NCI-H1092 treated with DMSO at 0.1 percent for 48 hours (cell line): ENCODE measurements at regions not wholly inside any gene's neighbourhood (a gene's known extent, or its start where the extent isn't known, plus 50 kb on each side); places are given as distances from the start of the nearest gene placed in this dataset.

Experiments used
- DNase-seq: peaks from one replicate; lab custom pipeline; 2025; lab: John Stamatoyannopoulos, UW

DNA sequence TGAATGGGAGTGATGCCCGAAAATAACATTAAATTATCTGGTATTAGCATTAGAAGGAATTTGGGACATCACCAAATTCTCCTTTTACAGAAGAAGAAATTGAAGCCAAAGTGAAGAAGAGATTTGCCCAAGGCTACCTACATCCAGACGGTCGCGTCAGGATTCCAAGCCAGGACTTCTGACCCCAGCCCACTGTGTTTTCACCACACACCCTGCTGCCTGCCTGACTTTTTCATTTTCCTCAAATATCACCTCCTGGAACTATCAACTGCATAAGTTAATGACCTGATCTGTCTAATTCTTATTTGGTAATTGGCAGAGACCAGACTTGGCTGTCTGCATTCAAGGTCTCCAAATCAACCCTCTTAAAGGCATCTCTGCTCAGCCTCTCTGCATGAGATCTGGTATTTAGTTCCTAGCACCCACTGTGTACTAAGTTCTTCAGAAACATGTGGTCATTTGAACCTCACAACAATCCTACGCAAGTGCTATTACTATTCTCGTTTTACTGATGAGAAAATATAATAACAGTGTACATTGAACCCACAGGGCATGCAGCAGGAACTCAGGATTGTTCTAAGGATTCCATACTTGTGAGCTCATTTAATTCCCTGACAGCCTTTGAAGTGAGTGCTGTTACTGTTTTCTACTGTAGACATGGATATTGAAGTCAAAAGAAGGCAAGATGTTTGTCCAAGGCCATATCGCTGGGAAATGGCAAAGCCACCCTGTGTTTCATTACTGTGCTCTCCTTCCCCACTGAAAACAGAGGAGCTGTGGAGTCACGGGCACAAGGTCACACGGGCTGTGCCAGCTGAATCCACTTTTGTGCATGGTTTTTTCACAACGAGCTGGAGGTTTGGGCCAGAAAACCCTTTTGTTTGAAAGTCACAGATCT lies 195.2 kb upstream of the C1QTNF7 start:
- peak; percentile 77 for DNase-seq

DNA sequence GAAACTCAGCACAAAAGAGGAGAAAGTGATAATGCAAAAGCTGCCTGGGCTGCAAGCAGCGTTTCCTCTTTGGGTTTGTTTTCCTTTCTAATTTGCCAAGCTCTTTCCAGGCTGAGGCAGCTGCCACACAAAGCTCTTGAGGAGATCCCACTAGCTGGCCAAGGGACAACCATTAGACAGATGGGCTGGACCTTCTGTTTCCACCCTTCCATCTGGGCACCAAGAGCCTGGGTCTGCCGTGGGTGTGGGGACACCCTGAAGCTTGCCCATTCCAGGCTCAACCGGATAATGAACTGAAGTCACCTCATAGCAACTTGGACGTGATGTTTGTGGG lies 194.6 kb upstream of the C1QTNF7 start:
- DNase-seq = peak; percentile 84

DNA sequence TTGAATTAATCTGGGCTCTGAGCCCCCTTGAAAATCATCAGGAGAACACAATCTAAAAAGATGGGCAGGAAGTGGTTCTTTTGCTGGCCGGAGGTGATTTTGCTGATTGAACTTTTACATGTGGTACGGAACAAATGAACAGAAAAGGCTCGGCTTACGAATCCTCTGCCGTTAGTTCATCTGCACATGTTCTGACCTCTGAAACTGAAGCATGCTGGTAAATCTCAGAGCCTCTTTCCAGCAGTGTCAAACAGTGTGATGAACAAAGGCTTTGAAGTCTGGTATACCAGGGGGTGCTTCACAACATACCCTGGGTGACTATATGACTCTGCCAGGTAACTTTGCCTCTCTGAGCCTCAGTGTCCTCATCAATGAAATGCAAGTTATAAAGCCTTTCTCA lies 194.2 kb upstream of the C1QTNF7 start:
- DNase-seq = no peak

DNA sequence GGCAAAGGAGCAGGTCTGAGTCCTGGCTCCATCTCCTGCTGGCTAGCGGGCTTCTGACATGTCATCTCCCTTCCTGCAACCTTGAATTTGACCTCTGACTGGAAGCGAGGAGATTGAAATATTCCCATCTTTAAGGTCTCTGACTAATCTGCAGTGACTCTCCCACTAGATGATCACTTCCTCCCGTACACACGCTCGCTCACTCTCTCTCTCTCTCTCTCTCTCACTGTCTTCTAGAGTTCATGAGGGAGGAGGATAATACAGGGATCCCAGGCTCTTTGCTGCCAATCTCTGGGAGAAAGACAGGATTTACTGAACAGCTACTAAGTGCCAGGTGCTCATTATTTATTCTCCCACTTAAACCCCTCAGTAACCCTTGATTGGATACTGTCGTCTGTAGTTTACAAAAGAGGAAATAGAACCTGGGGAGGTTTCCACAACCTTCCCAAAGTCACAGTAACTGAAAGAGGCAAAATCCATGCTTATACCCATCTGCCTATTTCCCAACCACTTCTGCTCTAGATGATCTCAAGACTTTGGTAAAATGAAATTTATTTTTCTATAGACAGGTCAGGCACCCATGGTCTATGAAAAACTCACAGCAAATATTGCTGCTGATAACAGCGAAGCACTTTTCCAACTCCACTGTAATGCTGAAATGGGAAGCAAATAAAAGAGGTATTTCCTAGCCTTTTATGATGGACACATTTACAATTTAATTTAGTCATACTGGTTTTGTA lies 193.5 kb upstream of the C1QTNF7 start:
- no peak for DNase-seq

DNA sequence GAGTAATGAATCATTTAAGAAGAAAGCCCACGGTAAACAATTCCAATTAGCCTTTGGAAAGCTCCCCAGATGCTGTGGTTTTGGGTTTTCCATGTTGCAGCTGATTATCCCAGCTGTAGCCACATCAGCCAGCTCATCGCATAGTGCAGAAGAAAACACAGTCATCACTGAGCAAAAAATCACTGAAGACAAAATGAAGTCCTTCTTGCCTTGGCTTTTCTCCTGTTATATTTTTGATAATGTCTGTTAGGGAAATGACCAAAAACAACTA lies 193.0 kb upstream of the C1QTNF7 start:
- no peak for DNase-seq

DNA sequence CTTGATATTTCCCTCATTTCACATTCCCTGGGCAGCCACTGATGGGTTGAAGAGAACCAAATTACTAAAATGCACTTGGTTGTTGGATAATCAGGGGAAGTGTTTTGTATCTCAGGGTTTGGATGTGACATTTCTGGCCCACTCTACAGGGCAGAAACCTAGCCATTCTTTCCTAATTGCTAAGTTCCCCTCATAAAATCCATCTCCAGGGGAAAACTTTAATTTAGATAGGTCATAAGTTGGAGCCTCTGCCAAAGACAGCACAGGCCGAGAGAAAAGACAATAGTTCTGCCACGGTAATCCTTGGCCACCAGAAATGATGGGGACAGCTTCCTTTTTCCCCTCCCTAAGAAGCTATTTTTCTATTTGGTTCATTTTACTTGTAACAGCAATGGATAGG lies 192.7 kb upstream of the C1QTNF7 start:
- no peak for DNase-seq

DNA sequence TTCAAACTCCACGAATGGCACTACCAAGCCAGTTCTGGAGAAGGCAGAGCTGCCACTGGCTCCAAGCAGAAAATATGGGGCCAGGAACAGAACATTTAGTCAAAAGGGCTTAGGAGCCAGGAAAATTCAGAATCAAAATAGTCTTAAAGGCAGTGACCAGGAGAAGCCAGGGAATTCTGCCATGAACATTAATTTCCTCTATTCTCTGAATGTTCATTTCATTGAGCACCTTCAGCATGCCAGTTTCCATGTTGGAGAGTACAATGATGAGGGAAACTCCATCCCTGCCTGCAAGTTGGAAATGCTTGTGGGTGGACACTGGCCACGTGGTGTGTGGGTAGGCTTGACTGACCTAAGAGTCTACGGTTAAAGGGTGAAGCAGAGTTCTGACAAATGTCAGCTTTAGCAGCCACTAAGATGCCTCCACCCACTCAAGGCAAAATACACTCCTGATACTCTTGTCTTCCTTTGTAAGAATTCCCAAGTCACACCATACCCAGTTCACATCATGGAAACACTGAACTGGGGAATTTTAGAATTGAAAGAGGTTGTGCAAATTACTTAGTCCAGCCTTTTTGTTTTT lies 190.1 kb upstream of the C1QTNF7 start:
- DNase-seq = no peak

DNA sequence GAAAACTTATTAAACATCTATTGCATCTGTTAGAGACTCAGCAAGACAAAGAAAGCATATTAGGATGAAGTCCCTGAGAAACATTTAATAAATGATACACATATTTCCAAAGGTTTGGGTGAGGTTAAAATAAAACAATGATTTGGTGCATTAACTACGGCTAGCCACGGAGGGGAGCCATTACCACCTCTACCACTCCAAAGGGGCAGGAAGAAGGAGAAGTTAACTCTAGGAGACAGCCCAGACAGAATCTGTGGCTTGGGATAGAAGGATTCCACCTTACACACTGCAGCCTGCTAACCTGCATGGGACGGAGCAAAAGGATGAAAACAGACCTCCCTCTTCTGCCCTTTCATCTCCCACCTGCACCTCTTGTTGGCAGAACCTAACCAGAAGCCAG lies 189.1 kb upstream of the C1QTNF7 start:
- DNase-seq = peak; percentile 13

DNA sequence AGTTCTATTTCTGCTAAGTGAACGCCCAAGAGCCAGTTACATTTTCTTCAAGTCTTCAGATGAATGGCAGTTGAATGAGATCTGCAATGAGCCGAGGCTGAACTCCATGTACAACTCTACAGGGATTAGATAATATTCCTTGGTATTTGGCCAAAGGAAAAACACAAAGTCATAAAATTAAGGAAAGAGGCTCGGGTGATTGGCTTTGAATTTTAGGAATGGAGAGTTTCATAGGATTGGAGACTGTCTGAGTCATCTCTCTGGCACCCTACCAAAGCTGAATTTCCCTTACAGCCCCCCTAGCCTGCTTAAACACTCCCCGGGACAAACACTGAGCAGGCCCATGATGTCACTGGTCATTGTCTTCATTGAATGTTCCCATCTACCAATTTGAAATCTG lies 188.0 kb upstream of the C1QTNF7 start:
- no peak for DNase-seq

DNA sequence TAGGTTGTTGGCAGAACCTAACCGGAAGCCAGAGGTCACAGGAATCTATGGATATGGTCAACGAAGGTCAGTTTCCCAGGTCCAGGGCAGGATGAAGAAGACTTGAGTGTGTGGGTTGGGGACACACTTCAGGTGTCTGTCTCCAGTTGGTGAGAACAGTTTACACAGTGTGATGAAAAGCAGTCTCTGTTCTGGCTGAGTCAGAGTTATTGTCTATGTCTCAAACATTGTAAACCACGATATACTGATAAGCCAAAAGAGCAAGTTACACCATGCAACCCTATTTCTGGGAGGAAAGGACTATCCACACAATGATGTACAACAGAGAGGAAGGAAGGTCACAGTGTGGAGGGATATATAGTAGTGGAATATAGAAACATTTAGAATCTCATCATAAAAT lies 187.1 kb upstream of the C1QTNF7 start:
- DNase-seq = no peak

DNA sequence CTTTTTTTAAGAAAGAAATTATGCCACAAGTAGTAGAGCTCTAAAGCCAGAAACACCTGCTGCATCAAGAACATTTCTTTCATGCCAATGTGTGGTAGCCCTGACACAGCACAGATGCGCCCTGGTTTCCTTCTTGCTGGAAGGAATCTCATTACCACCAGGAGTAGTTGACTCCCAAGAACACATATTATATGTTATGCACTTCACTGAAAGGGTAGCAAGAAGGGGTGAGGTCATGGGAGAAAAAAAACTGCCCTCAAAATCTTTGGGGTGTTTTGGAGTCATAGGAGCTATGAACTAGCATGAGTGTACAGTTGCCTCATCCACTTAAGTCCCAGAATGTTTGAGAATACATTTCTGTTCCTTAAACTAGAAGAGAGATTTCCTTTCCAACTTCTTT lies 185.8 kb upstream of the C1QTNF7 start:
- DNase-seq = no peak

DNA sequence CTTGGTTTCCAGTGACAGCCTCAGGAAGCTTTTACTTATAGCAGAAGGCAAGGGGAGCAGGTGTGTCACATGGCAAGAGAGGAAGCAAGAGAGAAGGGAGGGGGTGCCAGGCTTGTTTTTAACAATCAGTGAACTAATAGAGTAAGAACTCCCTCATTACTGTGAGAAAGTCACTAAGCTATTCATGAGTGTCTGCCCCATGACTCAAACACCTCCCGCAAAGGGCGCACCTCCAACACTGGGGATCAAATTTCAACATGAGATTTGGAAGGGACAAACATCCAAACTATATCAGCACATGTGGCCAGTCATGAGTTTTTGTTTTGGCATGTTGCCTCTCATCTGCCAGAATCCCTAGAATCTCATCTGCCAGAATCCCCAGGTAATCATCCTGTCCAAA lies 183.5 kb upstream of the C1QTNF7 start:
- DNase-seq = no peak

DNA sequence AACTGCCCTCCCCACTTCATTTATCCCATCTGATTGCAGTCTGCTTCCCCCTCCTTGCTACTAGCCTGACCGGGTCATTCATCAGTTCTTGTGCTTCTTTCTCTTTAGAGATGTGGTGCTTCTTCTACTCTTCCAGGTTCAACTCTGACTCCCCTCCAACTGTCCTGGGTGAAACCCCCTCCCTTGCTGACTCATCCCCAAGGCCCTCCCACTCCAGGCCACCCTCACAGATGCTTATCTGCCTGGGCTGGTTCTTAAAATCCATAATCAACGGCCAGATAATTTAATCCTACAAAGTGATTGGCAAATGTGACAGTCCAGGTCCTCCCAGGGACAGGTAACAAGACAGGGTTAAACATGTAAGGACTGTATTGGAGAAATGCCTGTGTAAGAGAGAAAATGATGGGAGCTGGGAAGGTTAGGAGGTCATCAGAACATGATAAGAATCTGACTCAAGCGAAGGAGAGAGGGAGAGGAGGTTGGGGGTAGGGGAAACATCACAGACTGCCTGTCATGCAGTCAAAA lies 182.8 kb upstream of the C1QTNF7 start:
- DNase-seq = no peak

DNA sequence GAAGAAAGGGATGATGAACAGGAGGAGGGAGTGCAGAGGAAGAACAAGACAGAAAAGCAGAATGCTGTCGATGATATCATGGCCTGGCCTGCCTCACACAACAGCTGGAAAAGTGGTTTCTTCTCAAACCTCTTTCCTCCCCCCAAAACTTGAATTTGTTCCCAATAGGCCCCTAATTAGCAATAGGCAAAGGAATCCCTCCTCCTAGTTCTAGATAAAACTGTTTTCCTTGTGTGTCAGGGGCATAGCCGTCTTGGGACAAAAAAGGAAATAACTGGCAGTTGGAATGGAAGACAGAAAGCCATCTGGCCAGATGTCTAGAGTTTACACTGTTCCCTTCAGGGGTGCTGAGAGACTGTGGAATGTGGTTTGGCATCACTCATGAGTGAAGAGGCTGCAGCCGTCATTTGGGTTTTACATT lies 177.8 kb upstream of the C1QTNF7 start:
- DNase-seq = no peak

DNA sequence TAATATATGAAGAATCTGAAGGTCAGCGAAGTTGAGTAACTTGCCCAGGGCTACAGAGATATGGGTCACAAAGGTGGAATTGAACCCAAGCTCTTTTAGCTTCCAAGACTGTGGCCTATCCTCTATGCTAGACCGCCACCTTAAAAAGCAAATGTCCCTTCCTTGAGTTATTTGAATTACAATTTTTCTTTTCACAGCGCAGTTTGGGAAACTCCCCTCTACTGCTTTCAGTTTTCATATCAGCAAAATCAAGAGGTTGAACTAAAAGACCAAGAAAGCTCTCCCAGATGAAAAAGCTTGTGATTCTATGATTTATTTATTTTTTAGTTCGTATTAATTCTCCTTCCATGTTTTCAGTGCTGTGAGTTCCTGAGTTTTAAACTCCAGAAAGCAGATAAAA lies 174.5 kb upstream of the C1QTNF7 start:
- DNase-seq = no peak

DNA sequence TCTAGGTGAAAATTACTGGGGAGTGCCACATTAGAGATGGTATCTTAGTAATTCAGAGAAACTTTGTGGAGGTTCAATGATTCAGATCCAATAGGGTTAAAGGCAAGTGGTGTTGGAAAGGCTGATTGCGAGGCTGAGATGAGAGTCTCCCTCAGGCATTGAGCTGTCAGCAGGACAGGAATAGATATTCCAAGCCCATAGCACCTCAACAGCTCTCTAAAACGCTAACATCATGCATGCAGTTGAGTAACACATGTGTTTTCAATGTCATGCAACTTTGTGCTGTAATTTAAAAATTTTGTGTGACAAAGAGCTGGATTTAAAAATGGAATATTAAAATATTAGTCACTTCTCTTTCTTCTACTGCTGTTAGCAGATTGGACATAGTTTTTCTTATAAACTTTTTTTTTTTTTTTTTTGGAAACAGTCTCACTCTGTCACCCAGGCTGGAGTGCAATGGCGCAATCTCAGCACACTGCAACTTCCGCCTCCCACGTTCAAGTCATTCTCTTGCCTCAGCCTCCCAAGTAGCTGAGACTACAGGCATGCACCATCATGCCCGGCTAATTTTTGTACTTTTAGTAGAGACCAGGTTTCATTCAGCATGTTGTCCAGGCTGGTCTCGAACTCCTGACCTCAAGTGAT lies 173.5 kb upstream of the C1QTNF7 start:
- no peak for DNase-seq

DNA sequence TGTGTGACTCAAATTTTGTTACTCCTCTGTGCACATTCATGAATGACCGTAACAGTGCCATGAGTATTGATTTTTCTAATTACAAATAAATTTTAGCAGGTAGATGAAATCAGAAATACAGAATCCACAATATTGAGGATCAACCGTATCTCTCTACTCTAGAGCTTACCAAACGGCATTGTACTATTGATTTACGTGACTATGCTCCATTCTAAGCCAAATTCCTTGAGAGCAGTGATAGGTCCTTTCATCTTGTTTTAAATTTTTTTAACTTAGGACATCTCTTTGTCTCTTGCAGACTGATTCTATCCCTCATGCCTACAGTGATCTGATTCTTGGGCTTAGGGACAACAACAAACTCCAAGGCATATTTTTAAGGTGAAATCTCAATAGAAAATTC lies 172.3 kb upstream of the C1QTNF7 start:
- no peak for DNase-seq

DNA sequence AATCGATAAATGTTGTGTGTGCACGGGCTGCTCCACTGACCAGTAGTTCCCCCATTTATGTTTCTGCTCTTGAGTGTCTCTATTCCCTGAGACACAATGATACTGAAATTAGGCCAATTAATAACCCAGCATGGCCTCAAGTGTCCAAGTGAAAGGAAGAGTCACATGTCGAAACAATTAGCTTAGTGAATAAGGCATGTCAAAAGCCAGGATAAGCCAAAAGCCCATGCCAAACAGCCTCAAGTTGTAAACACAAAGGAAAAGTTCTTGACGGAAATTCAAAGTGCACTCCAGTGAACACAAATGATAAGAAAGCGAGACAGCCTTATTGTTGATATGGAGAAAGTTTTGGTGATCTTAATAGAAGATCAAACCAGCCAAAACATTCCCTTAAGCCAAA lies 167.1 kb upstream of the C1QTNF7 start:
- no peak for DNase-seq

DNA sequence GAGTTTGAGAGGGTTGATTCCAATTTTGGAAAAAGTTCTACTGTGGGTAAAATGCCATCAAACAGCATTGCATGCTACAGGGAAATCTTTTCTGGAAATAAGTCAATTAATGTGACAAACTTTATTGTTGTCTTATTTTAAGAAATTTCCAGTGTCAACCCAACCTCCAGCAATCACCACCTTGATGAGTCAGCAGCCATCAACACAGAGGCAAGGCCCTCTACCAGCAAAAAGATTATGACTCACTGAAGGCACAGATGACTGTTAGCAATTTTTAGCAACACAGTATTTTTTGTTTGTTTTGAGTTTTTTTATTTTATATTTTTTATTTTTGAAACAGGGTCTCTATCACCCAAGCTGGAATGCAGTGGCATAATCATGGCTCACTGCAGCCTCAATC lies 165.4 kb upstream of the C1QTNF7 start:
- no peak for DNase-seq

DNA sequence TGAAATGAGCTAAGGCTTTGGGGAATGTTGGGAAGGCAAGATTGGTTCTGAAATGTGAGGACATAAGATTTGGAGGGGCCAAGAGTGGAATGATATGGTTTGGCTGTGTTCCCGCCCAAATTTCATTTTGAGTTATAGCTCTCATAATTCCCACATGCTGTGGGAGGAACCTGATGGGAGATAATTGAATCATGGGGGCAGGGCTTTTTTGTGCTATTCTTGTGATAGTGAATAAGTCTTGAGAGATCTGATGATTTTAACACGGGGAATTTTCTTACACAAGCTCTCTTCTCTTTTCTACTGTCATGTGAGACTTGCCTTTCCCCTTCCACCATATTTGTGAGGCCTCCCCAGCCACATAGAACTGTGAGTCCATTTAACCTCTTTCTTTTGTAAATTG lies 157.6 kb upstream of the C1QTNF7 start:
- no peak for DNase-seq

DNA sequence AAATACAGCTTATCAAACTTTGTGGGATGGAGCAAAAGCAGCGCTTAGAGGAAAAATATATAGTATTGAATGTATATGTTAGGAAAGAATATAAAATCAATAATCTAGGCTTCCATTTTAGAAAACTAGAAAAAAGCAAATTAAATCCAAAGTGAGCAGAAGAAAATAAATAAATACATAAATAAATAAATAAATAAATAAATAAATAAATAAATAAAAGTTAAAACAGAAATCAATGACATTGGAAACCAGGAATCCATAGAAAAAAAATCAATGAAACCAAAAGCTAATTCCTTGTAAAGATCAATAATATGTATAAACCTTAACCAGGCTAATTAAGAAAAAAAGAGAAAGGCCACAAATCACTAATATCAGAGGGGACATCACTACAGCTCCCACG lies 141.8 kb upstream of the C1QTNF7 start:
- no peak for DNase-seq

DNA sequence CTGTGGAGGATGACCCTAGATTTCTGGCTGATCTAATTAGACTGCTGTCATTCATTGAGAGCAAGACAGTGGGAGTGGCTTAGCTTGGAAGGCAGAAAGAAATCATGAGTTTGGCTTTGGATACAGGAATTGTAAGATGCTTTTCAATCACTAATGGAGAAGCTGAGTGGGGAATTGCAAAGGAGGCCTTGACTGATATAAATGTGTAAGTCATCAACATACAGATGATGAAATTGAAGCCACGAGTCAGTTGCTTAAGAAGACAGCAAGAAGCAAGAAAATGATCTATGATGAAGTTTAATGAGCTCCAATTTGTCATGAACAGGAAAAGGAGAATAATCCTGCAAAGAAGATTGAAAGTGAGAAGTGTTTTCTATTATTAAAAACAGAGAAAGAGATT lies 136.7 kb upstream of the C1QTNF7 start:
- no peak for DNase-seq

DNA sequence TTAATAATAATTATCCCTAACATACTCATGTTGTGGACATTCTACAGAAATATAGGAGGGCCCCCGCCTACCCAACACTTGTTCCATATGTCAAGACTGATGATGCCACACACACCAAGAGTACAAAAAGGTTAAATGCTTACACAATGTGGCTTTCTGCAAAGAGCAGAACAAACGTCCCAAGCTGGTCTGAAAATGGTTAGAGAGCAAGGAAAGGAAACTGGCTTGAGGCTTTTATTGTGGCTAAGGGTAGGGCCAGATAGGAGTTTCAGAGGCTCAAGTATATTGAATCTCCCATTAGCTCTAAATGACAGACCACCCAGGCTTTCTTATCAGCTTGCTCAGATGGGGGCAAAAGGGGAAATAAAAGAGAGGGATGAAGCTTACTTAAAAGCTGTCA lies 134.1 kb upstream of the C1QTNF7 start:
- no peak for DNase-seq
